HG03521 (cell line): ENCODE measurements at regions not wholly inside any gene's neighbourhood (a gene's known extent, or its start where the extent isn't known, plus 50 kb on each side); places are given as distances from the start of the nearest gene placed in this dataset.
"Not testable (repeated sequence)": the region's sequence is repeated elsewhere in the genome, so short reads cannot be mapped to it uniquely, and the experiment has no call there.

Source experiments
- ATAC-seq: cut with Tn5 transposase; IDR thresholded peaks from one replicate; pipeline ENCODE4 v1.9.1; 2021; ENCODE audit warnings: mild to moderate bottlenecking, moderate library complexity; ENCODE audit not compliant: unreplicated experiment

DNA sequence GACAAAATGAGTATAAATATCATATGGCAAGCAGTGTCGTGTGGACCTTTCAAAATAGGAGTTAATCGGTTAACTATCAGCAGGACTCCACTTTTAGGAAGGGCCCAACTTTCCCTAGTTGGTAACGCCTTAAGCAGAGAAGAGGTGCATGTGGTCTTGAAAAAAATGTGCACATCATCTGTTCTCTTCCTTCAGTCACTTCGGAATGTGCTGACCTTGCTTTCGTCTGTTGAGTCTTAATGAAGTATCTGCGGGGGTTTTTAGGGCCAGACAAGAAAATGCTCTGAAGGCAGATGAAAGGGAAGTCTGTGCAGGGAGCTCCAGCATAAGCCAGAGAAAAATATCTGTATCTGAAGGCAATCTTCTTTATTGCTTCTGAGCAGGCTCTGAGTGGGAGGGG, 185.2 kb downstream of the AEBP2 start:
- ATAC-seq = no peak

DNA sequence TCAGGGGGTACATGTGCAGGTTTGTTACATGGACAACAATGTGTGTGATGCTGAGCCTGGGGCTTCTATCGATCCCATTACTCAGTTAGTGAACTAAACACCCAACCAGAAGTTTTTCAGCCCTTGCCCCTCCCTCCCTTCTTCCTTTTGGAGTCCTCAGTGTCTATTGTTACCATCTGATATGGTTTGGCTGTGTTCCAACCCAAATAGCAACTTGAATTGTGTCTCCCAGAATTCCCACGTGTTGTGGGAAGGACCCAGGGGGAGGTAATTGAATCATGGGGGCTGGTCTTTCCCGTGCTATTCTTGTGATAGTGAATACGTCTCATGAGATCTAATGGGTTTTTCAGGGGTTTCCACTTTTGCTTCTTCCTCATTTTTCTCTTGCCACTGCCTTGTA, 186.3 kb downstream of the AEBP2 start:
- ATAC-seq = not testable (repeated sequence)

DNA sequence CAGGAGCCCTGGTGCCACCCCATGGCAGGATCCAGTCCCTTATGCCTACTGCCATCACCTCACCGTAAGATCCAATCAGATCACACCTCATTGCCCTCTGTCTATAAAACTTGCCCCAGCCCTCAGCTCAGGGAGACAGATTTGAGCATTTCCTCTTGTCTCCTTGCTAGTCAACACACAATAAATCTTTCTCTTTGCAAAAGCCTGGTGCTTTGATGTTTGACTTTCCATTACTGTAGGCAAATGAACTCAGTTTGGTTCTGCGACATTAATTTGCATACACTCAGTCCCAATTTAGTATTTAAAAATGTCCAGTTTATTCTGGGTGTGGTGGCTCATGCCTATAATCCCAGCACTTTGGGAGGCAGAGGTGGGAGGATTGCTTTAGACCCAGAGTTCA, 188.4 kb downstream of the AEBP2 start:
- ATAC-seq = no peak

DNA sequence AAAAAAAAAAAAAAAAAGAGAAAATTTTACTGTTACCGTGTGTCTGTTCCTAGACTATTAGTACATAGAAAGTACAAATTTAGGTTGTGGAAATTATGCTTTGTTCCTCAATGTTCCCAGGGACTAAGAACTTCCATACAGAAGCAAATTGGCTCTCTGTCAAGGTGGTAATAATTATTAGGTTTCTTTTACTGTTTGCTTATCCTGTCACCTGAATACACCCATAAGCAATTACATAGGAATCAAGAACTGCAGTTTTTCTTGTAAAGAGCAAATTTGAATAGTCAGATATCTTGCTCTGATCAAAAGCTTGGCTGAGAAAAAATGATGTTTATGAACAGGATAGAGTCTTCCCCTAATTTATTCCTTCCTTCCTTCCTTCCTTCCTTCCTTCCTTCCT, 191.2 kb downstream of the AEBP2 start:
- ATAC-seq = no peak

DNA sequence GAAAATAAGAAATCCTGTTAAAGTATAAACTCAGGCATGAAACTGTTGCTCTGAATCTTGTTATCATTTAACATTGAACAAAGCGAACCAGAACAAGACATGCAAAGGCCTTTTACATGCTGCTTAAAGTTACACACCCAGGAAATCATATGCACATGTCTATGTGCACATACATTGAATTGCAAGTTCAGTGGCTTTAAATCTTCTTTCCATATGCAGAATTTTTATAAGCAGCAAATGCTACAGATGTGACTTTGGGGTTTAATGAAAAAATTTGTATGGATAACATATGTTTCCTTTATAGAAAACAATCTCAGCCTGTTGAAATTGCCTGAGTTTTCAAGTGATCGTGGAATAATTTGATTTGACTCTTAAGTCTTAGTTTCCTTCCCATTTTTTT, 193.9 kb downstream of the AEBP2 start:
- no peak for ATAC-seq

DNA sequence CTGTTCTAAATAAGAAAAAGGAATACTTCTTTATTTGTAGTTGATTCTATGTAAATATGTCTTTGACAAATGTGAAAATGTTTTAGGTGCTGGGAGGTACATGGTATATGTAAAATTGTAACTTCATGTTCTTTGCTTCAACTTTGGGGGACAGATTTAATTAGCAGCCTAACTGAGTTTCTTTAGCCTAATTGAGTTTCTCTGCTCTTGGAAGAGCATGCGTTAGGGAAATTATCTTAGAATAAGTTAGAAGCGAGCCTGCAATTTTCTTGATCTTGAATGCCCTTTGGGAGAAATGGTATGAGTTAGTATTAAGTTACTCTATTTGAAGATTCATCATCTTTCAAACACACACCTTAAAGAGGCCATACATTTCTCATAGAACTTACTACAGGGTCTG, 194.3 kb downstream of the AEBP2 start:
- no peak for ATAC-seq

DNA sequence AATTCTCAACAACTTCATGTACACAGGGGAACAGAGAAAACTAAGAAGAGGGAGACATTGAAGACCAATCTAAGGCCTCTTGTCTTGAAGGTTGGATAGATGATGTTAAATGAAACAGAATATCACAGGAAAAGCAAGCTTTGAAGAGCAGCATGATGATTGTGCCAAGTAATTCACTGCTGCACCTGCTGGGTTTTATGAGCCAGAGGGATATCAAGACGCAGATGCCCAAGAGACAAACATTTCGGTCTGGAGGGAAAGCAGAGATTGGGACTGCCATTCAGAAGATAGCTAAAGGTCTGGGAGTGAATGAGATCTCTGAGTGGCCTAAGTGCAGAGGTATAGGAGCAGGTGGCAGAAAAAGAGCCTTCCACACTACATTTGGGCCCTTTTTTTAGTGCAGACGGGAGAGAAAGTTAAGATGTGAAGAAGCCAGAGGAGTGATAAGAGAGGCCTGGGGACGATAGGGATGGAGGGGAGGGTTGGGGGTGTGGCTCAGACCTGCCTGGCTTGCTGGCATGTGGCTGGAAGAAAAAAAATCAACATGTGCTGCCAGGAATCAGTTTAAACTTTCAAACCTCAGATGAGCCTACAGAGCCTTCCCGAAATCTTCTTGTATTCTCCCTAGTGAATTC, 200.6 kb downstream of the AEBP2 start:
- ATAC-seq = no peak

DNA sequence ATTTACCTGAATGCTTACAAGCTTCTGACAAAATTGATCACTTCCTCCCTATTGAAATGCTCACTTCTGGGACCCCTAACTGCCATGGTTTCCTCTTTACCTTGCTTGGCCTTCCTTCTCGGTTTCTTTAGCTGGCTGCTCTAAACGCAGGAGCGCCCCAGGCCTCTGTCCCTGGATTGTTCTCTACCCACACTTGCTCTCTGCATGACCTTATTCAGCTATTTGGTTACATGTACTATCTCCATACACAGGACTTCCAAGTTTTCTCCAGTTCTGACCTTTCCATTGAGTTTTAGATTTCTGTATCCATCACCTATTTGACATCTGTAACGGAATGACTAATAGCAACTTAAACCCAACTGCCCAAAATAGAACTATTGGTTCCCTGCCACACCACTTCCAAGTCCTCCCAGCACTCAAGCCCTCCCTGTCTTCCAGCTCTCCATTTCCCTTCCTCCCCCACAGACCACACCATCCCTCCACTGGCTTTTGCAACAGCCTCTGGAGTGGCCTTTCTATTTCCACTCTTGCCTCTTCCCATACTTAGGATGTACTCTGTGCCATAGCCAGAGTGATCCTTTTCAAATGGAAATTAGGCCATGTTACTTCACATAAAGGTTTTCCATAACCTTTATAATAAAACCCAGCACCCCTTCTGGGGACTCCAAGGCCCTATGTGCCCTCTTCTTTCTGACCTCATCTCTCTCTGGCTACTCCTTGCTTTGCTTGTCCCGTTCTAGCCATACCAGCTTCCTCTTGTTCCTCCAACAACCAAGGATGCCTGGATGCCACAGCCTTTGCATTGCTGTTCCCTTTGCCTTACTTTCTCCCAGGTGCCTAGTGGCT, 202.2 kb downstream of the AEBP2 start:
- no peak for ATAC-seq

DNA sequence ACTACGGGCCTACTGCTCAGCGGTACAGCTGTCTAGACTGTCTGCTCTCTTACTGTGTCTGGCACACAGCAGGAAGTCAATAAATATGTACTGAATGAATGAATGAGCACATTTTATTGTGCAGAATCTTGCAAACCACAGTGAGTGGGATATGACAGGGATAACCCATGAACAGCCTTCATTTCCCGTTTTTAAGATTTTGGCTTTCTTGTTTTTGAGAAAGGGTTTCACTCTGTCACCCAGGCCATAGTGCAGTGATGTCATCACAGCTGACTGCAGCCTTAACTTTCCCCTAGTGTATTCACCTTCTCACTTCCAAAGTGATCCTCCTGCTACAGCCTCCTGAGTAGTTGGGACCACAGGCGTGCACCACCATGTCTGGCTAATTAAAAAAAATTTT, 203.1 kb downstream of the AEBP2 start:
- ATAC-seq = no peak

DNA sequence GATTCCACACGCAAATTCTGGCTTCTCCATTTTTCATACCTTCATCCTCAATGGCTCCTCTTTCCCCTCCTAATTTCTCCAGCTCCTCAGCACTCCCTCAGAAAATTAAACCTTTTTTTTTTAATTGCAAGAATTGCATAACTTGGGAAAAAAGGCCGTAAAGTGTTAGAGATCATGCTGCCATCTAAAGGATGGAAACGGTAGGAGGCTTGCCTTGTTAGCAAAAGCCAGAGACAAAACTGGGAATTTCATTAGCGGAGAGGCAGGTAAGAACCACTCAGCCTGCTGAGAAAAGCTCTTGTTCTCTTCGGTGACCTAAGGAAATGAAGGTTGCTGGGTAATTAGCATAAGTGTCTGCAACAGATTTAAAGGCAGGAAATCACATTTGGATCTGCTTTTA, 204.3 kb downstream of the AEBP2 start:
- ATAC-seq = no peak

DNA sequence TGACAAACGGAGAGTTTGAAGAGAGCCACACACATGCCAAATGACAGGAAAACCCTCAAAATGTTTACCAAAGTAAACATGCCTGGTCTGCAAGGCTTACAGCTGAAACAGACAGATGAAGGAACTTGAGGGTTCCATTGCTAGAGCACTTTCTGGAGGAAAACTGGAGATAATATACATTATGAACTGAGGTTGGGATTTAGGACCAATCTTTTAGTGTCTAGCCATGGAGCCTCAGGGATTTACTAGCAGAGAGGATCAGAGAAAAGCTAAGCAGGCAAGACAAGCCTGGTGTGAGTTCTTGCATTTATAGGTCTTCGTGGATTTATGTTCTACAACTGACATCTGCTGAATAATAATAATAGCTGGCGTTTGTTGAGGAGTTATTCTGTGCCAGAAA, 205.3 kb downstream of the AEBP2 start:
- ATAC-seq = no peak

DNA sequence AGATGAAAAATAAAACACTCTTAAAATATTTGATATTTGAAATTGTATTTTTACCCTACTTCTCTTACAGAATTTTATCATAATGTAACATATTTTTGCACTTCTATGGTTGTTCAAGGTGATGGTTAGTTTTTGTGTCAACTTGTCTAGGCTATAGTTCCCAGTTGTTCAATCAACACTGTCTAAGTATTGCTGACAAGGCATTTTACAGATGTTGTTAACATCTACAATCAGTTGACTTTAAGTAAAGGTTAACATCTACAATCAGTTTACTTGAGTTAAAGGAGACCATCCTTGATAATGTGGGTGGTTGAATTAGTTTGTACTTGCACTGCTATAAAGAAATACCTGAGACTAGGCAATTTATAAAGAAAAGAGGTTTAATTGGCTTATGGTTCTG, 206.5 kb downstream of the AEBP2 start:
- ATAC-seq = no peak

DNA sequence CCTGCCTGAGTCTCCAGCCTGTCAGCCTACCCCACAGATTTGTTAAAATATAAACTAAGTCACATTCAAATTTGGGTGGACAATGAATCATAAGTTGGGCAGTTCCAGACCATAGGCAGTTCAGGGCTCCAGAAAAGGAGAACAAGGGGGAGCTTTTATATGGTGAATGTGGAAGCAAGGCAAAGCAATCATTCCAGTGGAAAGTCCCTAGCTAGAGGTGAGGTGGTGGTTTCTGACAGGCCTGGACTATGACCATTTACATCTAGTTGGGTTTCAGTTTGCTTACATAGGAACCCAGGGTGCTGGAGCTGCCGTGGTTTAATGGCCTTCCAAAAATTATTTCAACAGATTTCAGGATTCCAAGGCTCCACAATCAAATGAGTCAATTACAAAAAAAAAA, 207.3 kb downstream of the AEBP2 start:
- ATAC-seq = no peak

DNA sequence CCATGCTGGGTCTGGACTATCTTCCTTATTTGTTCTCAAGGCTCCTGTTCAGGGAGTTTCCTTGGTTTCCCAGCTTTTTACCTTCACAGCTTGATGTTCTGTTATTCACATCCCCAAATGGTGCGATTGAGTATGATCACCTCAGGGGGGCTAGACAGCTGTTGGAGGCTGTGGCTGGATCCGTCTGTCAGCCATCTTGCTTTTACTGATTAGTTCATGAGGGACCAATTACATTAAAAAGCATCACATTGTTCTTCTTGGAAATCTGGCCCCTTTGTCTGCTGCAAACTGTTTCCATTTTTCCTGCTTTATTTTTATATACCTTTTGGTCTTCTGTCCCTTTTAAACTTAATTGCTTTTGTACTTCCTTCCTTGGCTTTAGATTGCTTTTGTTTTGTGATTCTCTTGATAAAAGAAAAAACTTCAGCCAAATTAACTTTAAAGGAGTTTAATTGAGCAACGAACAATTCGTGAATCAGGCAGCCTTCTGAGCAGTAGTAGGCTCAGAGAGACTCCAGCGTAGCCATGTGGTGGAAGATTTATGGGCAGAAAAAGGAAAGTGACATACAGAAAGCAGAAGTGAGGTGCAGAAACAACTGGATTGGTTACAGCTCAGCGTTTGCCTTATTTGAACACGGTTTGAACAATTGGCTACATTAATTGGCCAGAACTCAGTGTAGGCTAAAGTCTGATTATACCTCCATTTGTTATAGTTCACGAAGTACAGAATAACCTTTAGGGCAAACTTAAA, 208.7 kb downstream of the AEBP2 start:
- ATAC-seq = no peak

DNA sequence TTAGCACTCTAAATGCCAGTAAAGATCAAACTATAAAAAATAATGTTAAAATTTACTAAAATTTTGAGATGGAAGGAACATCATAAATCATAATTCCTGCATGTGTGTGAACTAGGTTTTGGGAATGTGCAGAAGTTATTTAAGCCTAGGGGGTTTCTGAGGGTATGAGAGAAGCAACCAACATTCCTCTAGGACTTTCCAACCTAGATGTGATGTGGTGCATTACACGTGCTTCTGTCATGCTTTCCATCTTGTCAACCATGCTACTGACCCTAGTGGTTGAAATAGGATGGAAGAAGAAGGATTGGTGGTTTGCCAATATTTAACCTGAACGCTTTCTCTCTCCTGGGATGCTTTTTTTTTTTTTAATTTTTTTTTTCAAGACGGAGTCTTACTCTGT, 209.3 kb downstream of the AEBP2 start:
- ATAC-seq = no peak

DNA sequence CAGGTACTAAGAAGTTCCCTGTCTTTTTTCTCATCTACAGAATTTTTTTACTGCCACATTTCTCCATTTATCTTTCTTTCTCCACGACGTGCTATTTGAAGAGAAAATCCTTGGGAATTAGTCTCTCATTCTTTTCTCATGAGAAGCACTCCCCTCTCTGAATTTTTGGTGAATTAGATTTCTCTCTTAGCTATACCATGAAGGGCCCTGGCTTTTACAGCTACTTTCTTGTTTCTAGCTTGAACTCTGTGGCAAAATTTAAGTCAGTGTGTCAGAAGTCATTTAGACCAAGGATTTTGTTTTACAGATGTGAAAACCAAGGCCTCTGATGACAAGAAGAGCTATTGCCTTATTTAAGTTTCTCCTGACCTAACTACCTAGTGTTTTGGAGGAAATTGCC, 213.1 kb downstream of the AEBP2 start:
- ATAC-seq = no peak

DNA sequence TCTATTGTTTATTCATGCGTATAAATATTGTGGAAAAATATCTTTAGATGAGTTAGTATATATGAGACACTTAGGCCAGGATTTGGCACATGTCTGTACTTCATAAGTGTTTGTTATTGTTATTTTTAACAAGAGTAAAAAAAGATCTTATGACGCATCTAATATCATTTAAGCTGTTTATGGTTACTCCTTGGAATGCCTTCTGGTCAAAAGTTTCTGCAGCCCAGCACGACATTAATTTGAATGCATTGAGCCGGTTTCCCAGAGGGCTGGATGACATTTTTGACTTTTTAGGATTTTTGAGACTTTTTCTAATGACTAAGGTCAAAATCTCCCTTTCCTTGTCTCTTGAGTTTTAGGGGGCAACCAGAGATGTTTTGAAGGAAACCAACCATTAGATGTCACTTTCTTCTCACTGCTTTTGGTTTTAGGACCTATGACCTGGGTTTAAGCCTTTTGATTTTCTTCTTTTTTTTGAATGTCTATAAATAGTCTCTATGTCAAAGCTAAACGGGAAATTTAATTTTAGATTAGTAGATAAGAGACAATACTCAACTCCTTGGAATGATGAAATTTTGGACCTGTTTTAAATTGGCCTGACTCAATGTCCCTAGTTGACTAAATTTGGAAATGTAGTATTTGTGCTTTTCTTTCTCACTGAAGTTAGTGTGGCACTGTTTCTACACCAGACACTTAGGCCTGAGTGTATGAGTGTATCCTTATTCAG, 215.5 kb downstream of the AEBP2 start:
- ATAC-seq = no peak

DNA sequence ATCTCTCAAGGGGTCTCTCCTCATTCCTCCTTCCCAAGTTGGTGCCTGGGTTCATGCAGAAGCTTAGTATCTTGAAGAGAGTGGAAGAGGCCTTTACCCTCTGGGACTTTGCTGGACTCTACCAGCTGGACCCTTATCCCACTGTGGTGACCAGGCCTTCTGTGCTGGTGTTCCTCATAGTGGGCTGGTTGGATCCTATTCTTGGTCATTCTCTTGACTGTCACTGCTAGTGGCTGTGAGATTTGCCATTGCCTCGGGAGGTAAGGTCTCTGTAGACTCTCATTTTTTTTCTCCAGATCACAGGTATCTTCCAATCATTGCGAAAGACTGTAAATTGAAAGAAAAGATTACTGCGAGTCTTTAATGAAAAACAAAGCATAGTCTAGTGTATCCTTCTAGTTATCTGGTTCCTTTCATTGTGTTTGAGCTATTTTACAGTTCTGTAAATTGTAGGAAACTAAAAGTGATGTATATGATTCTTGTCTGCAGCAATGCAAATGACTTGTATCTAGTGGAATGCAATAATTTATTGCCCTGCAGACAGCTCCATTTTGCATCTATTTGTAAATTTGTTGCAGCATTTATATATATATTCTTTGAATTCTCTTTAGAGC, 217.9 kb downstream of the AEBP2 start:
- no peak for ATAC-seq

DNA sequence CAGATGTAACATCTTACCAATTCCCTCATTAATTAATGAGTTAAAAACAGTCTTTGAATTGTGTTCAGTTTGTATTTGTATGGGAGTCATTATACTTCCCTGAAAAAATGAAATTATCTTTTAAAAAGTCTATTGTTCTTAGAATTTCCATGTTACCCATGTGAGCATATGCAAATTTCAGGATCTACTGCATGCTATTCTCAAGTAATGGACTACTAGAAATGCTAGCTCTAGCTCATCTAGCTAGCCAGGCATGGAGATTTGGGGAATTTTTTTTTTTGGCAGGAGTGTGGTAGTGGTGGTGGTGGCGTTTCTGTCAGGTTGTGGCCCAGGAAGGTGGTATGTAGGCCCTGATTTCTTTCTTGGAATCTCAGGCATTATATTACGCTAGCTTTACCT, 218.4 kb downstream of the AEBP2 start:
- no peak for ATAC-seq

DNA sequence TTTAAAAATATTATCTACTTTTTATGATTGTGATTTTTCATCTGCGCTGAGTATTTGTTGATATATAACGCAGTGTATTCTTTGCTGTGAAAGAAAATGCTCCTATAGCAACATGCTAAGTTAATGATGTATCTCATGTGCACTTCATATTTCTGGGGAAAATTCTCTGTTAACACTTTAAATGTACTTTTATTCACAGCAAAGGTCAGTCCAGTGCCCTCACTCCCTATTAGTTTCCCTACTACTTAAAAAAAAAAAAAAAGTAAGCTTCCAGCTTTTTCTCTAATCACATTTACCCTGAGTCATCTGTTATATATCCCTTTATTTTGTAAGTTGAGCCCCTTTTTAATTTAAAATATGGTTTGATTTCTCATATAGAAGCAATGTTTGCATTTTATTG, 219.8 kb downstream of the AEBP2 start:
- ATAC-seq = no peak

DNA sequence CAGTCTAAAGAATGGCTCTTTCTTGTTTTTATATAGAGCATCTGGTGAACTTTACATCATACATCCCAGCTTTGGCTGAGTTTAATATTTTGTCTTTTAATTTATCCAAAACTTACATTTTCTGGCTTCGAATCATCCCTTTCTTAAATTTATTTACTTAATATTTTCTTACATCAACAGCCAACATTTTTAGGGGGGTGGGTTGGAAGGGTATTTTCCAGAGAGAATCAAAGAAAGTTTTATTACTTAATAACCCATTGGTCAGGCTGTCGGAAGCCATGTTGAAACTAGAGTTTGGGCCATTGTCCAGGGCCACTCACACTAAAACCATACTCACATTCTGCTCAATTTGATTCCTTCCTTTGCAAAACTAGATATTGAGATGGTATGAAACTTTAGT, 220.2 kb downstream of the AEBP2 start:
- ATAC-seq = no peak
